22Rv1 (cell line): ENCODE measurements at regions not wholly inside any gene's neighbourhood (a gene's known extent, or its start where the extent isn't known, plus 50 kb on each side); places are given as distances from the start of the nearest gene placed in this dataset.

Source experiments
- CTCF ChIP-seq: fragments of 450-650 bp; IDR thresholded peaks from 2 replicates; pipeline ENCODE4 v1.5.1; 2017; ENCODE audit warnings: mild to moderate bottlenecking
- ZFX ChIP-seq: fragments of 450-650 bp; IDR thresholded peaks from 2 replicates; pipeline ENCODE4 v1.6.1; 2017; ENCODE audit warnings: antibody characterized with exemption, borderline replicate concordance

- TF ChIP-seq CTCF (no peak), ZFX (no peak)
Observed at GRCh38 chr12:19761463-19761862, 322.2 kb downstream of the AEBP2 start.
